B cell (primary cell): ENCODE measurements at regions not wholly inside any gene's neighbourhood (a gene's known extent, or its start where the extent isn't known, plus 50 kb on each side); places are given as distances from the start of the nearest gene placed in this dataset.

Experiments used
- ATAC-seq: fragments of 200-7000 bp; cut with Tn5 transposase; one replicate; pipeline ENCODE4 v1.10.0; 2021; ENCODE audit warnings: low read depth, mild to moderate bottlenecking, moderate number of reproducible peaks, moderate library complexity
- CTCF ChIA-PET: fragments of 350-600 bp; sonication (Branson Sonifier 250); formaldehyde crosslinking; loops from one replicate; lab custom pipeline; 2021; ENCODE audit warnings: antibody characterized with exemption, inconsistent platforms; lab: Charles Lee
- POLR2A ChIA-PET: fragments of 350-600 bp; sonication (Branson Sonifier 250); formaldehyde crosslinking; loops from one replicate; lab custom pipeline; 2021; ENCODE audit warnings: antibody characterized with exemption; lab: Charles Lee
- DNase-seq: peaks from one replicate; pipeline ENCODE4 v3.0.0; 2013
- H2AFZ ChIP-seq: 2 replicates; pipeline ENCODE4 v1.6.1; 2012; ENCODE audit warnings: mild to moderate bottlenecking, low read depth, low read length; ENCODE audit not compliant: insufficient read depth, poor library complexity, severe bottlenecking
- H3K27ac ChIP-seq, 2 donors: 1 replicate in 1 of 2; 2 replicates in 1 of 2; pipeline ENCODE4 v1.5.1; 2012 to 2013; ENCODE audit warnings: low read length in 2 of 2, mild to moderate bottlenecking in 2 of 2, moderate library complexity in 1 of 2
- H3K27me3 ChIP-seq, 4 experiments: fragments of 200-600 bp in 1 of 4; sonication (generic) in 1 of 4; replicated peaks in 1 of 4; 1 replicate in 2 of 4; 2 replicates in 2 of 4; pipeline versions ENCODE4 v1.6.1 to v1.7.0; 2013 to 2016; ENCODE audit warnings: low read length in 3 of 4, mild to moderate bottlenecking in 2 of 4, mixed read lengths in 1 of 4, moderate library complexity in 1 of 4; ENCODE audit not compliant: insufficient read depth in 4 of 4, control insufficient read depth in 3 of 4; ENCODE audit errors: control extremely low read depth in 1 of 4
- H3K36me3 ChIP-seq, 2 experiments: replicated peaks in 1 of 2; 1 replicate in 1 of 2; 2 replicates in 1 of 2; pipeline versions ENCODE4 v1.6.1 to v1.7.1; 2013; ENCODE audit warnings: low read length in 1 of 2; ENCODE audit not compliant: insufficient read depth in 2 of 2, control insufficient read depth in 1 of 2; ENCODE audit errors: control extremely low read depth in 1 of 2, extremely low read depth in 1 of 2
- H3K4me1 ChIP-seq, 2 donors: fragments of 200-600 bp in 1 of 2; sonication (generic) in 1 of 2; 1 replicate in 1 of 2; 2 replicates in 1 of 2; pipeline versions ENCODE4 v1.5.1 to v1.6.1; 2013 to 2017; ENCODE audit warnings: low read length in 2 of 2; ENCODE audit not compliant: control insufficient read depth in 2 of 2, insufficient read depth in 2 of 2
- H3K4me2 ChIP-seq: replicated peaks from 2 replicates; pipeline ENCODE3; 2012; ENCODE audit warnings: mild to moderate bottlenecking, low read depth, low read length; ENCODE audit not compliant: poor library complexity, severe bottlenecking
- H3K4me3 ChIP-seq, 5 experiments: fragments of 200-600 bp in 1 of 5; sonication (generic) in 1 of 5; 1 replicate in 3 of 5; 2 replicates in 2 of 5; pipeline versions ENCODE4 v1.5.1 to v1.7.0; 2011 to 2016; ENCODE audit warnings: low read length in 4 of 5, mild to moderate bottlenecking in 4 of 5, low read depth in 2 of 5, control low read depth in 1 of 5, moderate library complexity in 1 of 5; ENCODE audit not compliant: insufficient read depth in 1 of 5; ENCODE audit errors: control extremely low read depth in 1 of 5, extremely low read depth in 1 of 5
- H3K79me2 ChIP-seq: fragments of 200-600 bp; sonication (generic); one replicate; pipeline ENCODE4 v1.6.0; 2016; ENCODE audit warnings: low read length; ENCODE audit not compliant: control insufficient read depth, insufficient read depth
- H3K9ac ChIP-seq: fragments of 200-600 bp; sonication (generic); 2 replicates; pipeline ENCODE4 v1.6.1; 2017; ENCODE audit warnings: mild to moderate bottlenecking, low read length, moderate library complexity
- H3K9me3 ChIP-seq, 3 donors: one replicate each; pipeline versions ENCODE4 v1.6.1 to v1.7.1; 2013; ENCODE audit warnings: low read length in 2 of 3; ENCODE audit not compliant: control insufficient read depth in 2 of 3, insufficient read depth in 1 of 3; ENCODE audit errors: control extremely low read depth in 1 of 3
- H4K20me1 ChIP-seq: 2 replicates; pipeline ENCODE4 v1.6.0; 2012; ENCODE audit warnings: mild to moderate bottlenecking, low read length; ENCODE audit not compliant: insufficient read depth, control insufficient read depth, poor library complexity, severe bottlenecking
- H3K27ac Mint-ChIP-seq: one replicate; pipeline ENCODE4 v1.8.0; 2021; ENCODE audit warnings: mixed read lengths
- H3K27me3 Mint-ChIP-seq: one replicate; pipeline ENCODE4 v1.8.0; 2021; ENCODE audit warnings: mixed read lengths
- H3K4me1 Mint-ChIP-seq: one replicate; pipeline ENCODE4 v1.8.0; 2021; ENCODE audit warnings: mixed read lengths
- H3K4me3 Mint-ChIP-seq: one replicate; pipeline ENCODE4 v1.8.0; 2021; ENCODE audit warnings: mixed read lengths
- H3K9me3 Mint-ChIP-seq: one replicate; pipeline ENCODE4 v1.8.0; 2022; ENCODE audit warnings: mixed read lengths; ENCODE audit not compliant: insufficient read depth
- CTCF ChIP-seq: fragments of 200-600 bp; IDR thresholded peaks from one replicate; pipeline ENCODE4 v1.8.0; 2022; ENCODE audit warnings: antibody characterized with exemption, mild to moderate bottlenecking
- EZH2 ChIP-seq: IDR thresholded peaks from 2 replicates; pipeline ENCODE4 v1.6.1; 2012; ENCODE audit warnings: borderline replicate concordance, low read depth, mild to moderate bottlenecking, moderate library complexity, low read length; ENCODE audit not compliant: insufficient read depth, poor library complexity, severe bottlenecking
- WGBS: methylation state at CpG from one replicate; pipeline ENCODE4 v1.1.5; 2013; ENCODE audit warnings: missing lambda C conversion rate; ENCODE audit not compliant: insufficient coverage; 5-methylcytosine and 5-hydroxymethylcytosine counted together
- intact Hi-C: fragments of 100-400 bp; cut with micrococcal nuclease; formaldehyde crosslinking; loops from one replicate; pipeline ENCODE4 v1.10.0; 2022

- intact Hi-C loops: no loop called here
- Mint-ChIP-seq H3K9me3 (no peaks in the 10 kb centered on the region), H3K4me3 (no peak overlapping the region), H3K27me3 (peaks cover 15% of the 10 kb centered on the region), H3K27ac (no peak overlapping the region), H3K4me1 (no peaks in the 10 kb centered on the region)
- ATAC-seq (no peak), DNase-seq (no peak)
- Histone ChIP-seq H4K20me1 (no peaks in the 10 kb centered on the region), H3K9ac (no peak overlapping the region), H3K79me2 (no peaks in the 10 kb centered on the region), H3K4me1 (no peaks in the 10 kb centered on the region), H3K4me3 (no peak overlapping the region), H3K27ac (no peak overlapping the region), H3K27me3 (peaks cover 0 to 6% (median 0%) of the 10 kb centered on the region in 4 experiments), H3K36me3 (no peaks in the 10 kb centered on the region), H3K9me3 (peaks cover 0 to 8% (median 0%) of the 10 kb centered on the region in 3 donors), H2AFZ (no peak overlapping the region), H3K4me2 (no peak overlapping the region)
- CTCF ChIA-PET: no interaction called here
- no peak for TF ChIP-seq EZH2
- TF ChIP-seq CTCF: no peak
- POLR2A ChIA-PET: no interaction called here
- 100% methylated on average over 1 of the region's 2 CpGs for WGBS
These were observed 69.2 kb upstream of the PDC start for GRCh38 chr1:186530109-186530508.

GRCh38 chr1:186519982-186520381, 59.1 kb upstream of the PDC start:
- ATAC-seq (no peak), DNase-seq (no peak)
- H3K9me3 ChIP-seq: peaks cover 3 to 12% (median 9%) of the 10 kb centered on the region in 3 donors
- H3K27me3 Mint-ChIP-seq: no peaks in the 10 kb centered on the region
- ChIA-PET POLR2A (no interaction called here), CTCF (no interaction called here)
- H3K4me1 Mint-ChIP-seq: peaks cover 3% of the 10 kb centered on the region
- H3K4me3 ChIP-seq: no peak overlapping the region
- no peak for TF ChIP-seq CTCF
- no peak for TF ChIP-seq EZH2
- no peak overlapping the region for H3K27ac ChIP-seq
- H2AFZ ChIP-seq: no peak overlapping the region
- no peak overlapping the region for H3K9ac ChIP-seq
- no peak overlapping the region for H3K27ac Mint-ChIP-seq
- no peaks in the 10 kb centered on the region for H4K20me1 ChIP-seq
- H3K9me3 Mint-ChIP-seq: peaks cover 7% of the 10 kb centered on the region
- no peak overlapping the region for H3K4me2 ChIP-seq
- no peaks in the 10 kb centered on the region for H3K36me3 ChIP-seq
- H3K27me3 ChIP-seq: no peaks in the 10 kb centered on the region
- H3K4me1 ChIP-seq: no peaks in the 10 kb centered on the region
- intact Hi-C loops: no loop called here
- no peaks in the 10 kb centered on the region for H3K79me2 ChIP-seq
- no peak overlapping the region for H3K4me3 Mint-ChIP-seq
